SK-N-SH treated with all-trans-retinoic acid at 6 μM for 48 hours (cell line): ENCODE measurements at regions not wholly inside any gene's neighbourhood (a gene's known extent, or its start where the extent isn't known, plus 50 kb on each side); places are given as distances from the start of the nearest gene placed in this dataset.

Experiments
- ATAC-seq: fragments of 200-7000 bp; cut with Tn5 transposase; 3 replicates; pipeline ENCODE4 v1.9.1; 2020; ENCODE audit warnings: mild to moderate bottlenecking, moderate library complexity
- ARNTL ChIP-seq: fragments of 450-650 bp; formaldehyde crosslinking; IDR thresholded peaks from 2 replicates; pipeline ENCODE4 v1.5.0; 2020; ENCODE audit warnings: low read depth, mild to moderate bottlenecking, moderate library complexity, borderline replicate concordance
- BACH2 ChIP-seq: fragments of 250-450 bp; sonication (Bioruptor Pico); IDR thresholded peaks from 2 replicates; pipeline ENCODE4 v1.9.0; 2021; ENCODE audit warnings: mild to moderate bottlenecking, borderline replicate concordance
- ESRRG ChIP-seq: fragments of 250-450 bp; sonication (Bioruptor Pico); IDR thresholded peaks from 2 replicates; pipeline ENCODE4 v1.6.1; 2021; ENCODE audit warnings: mild to moderate bottlenecking
- GLIS3 ChIP-seq: fragments of 250-450 bp; sonication (Bioruptor Pico); IDR thresholded peaks from 2 replicates; pipeline ENCODE4 v1.5.0; 2020; ENCODE audit warnings: mild to moderate bottlenecking, moderate library complexity
- OSR1 ChIP-seq: fragments of 250-450 bp; sonication (Bioruptor Pico); IDR thresholded peaks from 2 replicates; pipeline ENCODE4 v1.8.0; 2022; ENCODE audit warnings: moderate library complexity, mild to moderate bottlenecking, inconsistent platforms
- PPARA ChIP-seq: fragments of 250-450 bp; sonication (Bioruptor Pico); IDR thresholded peaks from 2 replicates; pipeline ENCODE4 v1.5.0; 2020; ENCODE audit warnings: mild to moderate bottlenecking, borderline replicate concordance
- RARB ChIP-seq: fragments of 250-450 bp; sonication (Bioruptor Pico); IDR thresholded peaks from 2 replicates; pipeline ENCODE4 v1.8.0; 2021; ENCODE audit warnings: mild to moderate bottlenecking, moderate library complexity
- SNAI2 ChIP-seq: fragments of 250-450 bp; sonication (Bioruptor Pico); IDR thresholded peaks from 2 replicates; pipeline ENCODE4 v1.5.0; 2020; ENCODE audit warnings: mild to moderate bottlenecking, moderate library complexity
- TOX ChIP-seq: fragments of 250-450 bp; sonication (Bioruptor Pico); IDR thresholded peaks from 2 replicates; pipeline ENCODE4 v1.8.0; 2021; ENCODE audit warnings: mild to moderate bottlenecking, moderate library complexity, borderline replicate concordance
- ZC3H10 ChIP-seq: fragments of 250-450 bp; sonication (Bioruptor Pico); IDR thresholded peaks from 2 replicates; pipeline ENCODE4 v1.5.1; 2021; ENCODE audit warnings: mild to moderate bottlenecking, moderate library complexity
- ZNF565 ChIP-seq: fragments of 450-650 bp; formaldehyde crosslinking; conservative IDR thresholded peaks from 2 replicates; pipeline ENCODE4 v1.5.0; 2020; ENCODE audit warnings: low read depth, mild to moderate bottlenecking, moderate library complexity
- ZNF70 ChIP-seq: fragments of 450-650 bp; formaldehyde crosslinking; IDR thresholded peaks from 2 replicates; pipeline ENCODE4 v1.5.0; 2020; ENCODE audit warnings: mild to moderate bottlenecking, moderate library complexity
- TF ChIP-seq, protein P1 (sequence below): fragments of 250-450 bp; sonication (Bioruptor Pico); IDR thresholded peaks from 2 replicates; pipeline ENCODE4 v1.5.1; 2021; ENCODE audit warnings: mild to moderate bottlenecking, moderate library complexity
- TF ChIP-seq, protein P2 (sequence below): fragments of 250-450 bp; sonication (Bioruptor Pico); IDR thresholded peaks from 2 replicates; pipeline ENCODE4 v1.5.1; 2020; ENCODE audit warnings: low read depth, mild to moderate bottlenecking, moderate library complexity
- TF ChIP-seq, protein P3 (sequence below): fragments of 250-450 bp; sonication (Bioruptor Pico); IDR thresholded peaks from 2 replicates; pipeline ENCODE4 v1.5.0; 2020; ENCODE audit warnings: mild to moderate bottlenecking, moderate library complexity

DNA sequence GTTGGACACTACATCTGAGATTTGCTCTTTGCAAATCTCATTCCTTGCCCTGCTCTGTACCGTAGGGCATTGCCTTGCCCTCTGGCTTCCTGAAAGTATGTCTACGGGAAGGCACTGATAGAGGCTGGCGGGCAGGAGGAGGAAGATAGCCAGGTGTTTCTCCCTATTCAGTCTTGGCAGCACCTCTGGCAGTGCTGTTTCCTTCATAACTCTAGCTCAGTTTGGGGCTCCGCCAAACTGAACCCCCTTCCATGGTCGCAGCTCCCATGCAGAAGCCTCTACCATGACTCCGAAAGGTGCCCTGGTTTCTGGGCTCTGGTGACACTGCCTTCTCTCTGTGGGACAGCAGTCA lies 122.3 kb upstream of the PRR20G start (continued):
- TF ChIP-seq, protein P1, sequence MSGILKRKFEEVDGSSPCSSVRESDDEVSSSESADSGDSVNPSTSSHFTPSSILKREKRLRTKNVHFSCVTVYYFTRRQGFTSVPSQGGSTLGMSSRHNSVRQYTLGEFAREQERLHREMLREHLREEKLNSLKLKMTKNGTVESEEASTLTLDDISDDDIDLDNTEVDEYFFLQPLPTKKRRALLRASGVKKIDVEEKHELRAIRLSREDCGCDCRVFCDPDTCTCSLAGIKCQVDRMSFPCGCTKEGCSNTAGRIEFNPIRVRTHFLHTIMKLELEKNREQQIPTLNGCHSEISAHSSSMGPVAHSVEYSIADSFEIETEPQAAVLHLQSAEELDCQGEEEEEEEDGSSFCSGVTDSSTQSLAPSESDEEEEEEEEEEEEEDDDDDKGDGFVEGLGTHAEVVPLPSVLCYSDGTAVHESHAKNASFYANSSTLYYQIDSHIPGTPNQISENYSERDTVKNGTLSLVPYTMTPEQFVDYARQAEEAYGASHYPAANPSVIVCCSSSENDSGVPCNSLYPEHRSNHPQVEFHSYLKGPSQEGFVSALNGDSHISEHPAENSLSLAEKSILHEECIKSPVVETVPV (CRISPR knock-in tag): no peak
- TF ChIP-seq, all 23 proteins: peak for 0

DNA sequence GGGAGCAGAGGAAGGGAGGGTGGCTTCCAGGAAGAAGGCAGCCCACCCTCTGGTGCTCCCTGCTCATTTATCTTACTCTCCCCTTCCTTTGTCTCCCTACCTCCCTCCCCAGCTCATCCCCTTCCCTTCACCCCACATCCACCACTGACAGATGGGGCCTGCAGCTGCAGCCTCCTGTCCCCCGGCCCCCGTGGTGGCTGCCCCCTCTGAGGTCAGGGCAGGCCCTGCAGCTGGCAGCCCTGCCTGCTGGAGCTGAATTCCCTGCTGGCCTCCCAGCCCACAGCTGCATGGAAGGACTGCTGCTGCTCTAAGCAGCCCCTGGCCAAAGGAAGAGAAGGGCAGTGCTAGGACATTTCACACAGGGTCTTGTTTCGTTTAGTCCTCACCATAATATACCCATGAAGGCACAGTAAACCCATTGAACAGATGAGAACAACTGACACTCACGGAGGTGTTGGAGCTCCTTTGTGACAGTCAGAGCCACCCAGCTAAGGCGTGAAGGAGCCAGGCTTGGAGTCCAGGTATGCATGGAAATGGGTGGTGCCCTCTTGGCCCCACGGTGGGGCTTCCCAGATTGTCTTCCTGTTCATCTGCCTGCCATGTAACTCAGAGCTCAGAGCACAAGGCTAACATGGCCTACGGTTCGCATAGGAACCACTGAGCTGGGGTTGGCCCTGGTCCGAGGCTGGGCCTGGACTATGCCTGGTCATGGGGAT lies 121.7 kb upstream of the PRR20G start:
- TF ChIP-seq OSR1 (CRISPR knock-in tag): no peak
- ATAC-seq: no peak

DNA sequence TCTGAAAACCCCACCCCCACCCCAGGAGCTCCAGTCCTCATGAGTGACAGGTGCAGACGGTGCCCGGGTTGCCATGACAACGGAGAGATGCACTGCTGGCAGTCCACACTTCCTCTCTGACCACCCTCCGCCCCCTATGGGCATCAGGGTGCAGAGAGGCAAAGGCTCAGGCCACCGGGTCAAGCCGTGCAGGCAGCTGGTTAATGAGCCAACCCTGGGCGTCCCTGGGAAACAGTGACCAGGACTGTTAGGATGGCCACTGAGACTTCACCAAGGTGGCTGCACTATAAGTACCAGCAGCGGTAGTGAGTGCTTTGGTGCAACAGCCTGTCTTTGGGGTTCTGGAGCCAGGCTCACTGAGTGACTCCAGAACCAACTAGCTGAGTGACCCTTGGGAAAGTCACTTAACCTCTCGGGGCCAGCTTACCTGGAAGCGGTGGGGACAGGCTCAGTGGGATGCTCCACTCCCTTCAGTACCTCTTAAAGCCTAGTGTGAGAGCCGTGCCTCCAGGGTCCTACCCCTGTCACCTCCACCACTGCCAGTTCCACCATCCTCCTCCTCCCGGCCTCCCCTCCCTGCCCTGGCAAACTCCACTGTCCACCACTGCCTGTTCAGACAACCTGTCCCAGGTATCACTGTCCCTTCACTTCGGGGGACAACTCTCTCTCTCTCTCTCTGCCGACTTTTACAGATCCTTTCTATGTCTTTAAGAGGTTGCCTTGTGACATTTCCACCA lies 121.0 kb upstream of the PRR20G start:
- TF ChIP-seq, protein P1 (CRISPR knock-in tag): no peak
- TF ChIP-seq ZNF70 (CRISPR knock-in tag) (no peak), SNAI2 (CRISPR knock-in tag) (no peak), ARNTL (CRISPR knock-in tag) (no peak), GLIS3 (CRISPR knock-in tag) (no peak), ESRRG (CRISPR knock-in tag) (no peak), BACH2 (no peak)
- no peak for ATAC-seq

DNA sequence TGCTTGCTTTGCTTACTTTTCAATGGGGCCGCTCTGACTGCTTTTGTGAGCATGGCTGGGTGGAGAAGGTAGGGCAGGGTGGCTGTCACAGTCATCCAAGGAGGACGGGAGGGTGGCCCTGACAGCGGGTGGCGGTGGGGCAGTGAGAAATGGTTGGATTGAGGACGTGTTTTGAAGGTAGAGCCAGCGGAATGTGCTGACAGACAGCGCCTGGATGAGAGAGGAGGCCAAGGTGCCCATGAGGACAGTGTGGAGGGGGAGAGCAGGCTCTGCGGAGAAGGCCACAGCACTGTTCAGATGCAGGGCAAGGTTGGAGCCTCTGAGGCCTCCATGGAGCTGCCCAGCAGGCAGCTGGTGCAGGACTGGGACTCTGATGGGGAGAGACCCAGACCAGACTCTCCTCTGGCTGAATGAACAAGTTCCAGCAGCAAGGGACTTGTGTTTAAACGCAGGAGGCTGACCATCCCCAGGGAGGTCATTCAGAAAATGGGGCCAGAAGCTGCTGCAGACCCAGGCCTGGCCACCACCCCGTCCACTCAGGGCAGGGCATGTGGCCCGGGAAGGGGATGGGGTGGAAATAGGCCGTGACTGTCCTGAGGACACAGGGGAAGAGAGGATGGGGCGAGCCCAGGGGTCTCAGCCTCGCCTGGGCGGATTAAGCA lies 120.3 kb upstream of the PRR20G start:
- ATAC-seq: no peak
- TF ChIP-seq ESRRG (CRISPR knock-in tag) (no peak), ZC3H10 (CRISPR knock-in tag) (no peak), SNAI2 (CRISPR knock-in tag) (no peak), ZNF70 (CRISPR knock-in tag) (no peak), PPARA (CRISPR knock-in tag) (no peak), RARB (no peak), TOX (no peak), ZNF565 (no peak)
- TF ChIP-seq, protein P2, sequence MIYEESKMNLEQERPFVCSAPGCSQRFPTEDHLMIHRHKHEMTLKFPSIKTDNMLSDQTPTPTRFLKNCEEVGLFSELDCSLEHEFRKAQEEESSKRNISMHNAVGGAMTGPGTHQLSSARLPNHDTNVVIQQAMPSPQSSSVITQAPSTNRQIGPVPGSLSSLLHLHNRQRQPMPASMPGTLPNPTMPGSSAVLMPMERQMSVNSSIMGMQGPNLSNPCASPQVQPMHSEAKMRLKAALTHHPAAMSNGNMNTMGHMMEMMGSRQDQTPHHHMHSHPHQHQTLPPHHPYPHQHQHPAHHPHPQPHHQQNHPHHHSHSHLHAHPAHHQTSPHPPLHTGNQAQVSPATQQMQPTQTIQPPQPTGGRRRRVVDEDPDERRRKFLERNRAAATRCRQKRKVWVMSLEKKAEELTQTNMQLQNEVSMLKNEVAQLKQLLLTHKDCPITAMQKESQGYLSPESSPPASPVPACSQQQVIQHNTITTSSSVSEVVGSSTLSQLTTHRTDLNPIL (CRISPR knock-in tag): no peak
- TF ChIP-seq, protein P1 (CRISPR knock-in tag): no peak
- TF ChIP-seq, protein P3, sequence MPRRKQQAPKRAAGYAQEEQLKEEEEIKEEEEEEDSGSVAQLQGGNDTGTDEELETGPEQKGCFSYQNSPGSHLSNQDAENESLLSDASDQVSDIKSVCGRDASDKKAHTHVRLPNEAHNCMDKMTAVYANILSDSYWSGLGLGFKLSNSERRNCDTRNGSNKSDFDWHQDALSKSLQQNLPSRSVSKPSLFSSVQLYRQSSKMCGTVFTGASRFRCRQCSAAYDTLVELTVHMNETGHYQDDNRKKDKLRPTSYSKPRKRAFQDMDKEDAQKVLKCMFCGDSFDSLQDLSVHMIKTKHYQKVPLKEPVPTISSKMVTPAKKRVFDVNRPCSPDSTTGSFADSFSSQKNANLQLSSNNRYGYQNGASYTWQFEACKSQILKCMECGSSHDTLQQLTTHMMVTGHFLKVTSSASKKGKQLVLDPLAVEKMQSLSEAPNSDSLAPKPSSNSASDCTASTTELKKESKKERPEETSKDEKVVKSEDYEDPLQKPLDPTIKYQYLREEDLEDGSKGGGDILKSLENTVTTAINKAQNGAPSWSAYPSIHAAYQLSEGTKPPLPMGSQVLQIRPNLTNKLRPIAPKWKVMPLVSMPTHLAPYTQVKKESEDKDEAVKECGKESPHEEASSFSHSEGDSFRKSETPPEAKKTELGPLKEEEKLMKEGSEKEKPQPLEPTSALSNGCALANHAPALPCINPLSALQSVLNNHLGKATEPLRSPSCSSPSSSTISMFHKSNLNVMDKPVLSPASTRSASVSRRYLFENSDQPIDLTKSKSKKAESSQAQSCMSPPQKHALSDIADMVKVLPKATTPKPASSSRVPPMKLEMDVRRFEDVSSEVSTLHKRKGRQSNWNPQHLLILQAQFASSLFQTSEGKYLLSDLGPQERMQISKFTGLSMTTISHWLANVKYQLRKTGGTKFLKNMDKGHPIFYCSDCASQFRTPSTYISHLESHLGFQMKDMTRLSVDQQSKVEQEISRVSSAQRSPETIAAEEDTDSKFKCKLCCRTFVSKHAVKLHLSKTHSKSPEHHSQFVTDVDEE (CRISPR knock-in tag): no peak
